ENCODE measurements at regions not wholly inside any gene's neighbourhood (a gene's known extent, or its start where the extent isn't known, plus 50 kb on each side); places are given as distances from the start of the nearest gene placed in this dataset.

DNA sequence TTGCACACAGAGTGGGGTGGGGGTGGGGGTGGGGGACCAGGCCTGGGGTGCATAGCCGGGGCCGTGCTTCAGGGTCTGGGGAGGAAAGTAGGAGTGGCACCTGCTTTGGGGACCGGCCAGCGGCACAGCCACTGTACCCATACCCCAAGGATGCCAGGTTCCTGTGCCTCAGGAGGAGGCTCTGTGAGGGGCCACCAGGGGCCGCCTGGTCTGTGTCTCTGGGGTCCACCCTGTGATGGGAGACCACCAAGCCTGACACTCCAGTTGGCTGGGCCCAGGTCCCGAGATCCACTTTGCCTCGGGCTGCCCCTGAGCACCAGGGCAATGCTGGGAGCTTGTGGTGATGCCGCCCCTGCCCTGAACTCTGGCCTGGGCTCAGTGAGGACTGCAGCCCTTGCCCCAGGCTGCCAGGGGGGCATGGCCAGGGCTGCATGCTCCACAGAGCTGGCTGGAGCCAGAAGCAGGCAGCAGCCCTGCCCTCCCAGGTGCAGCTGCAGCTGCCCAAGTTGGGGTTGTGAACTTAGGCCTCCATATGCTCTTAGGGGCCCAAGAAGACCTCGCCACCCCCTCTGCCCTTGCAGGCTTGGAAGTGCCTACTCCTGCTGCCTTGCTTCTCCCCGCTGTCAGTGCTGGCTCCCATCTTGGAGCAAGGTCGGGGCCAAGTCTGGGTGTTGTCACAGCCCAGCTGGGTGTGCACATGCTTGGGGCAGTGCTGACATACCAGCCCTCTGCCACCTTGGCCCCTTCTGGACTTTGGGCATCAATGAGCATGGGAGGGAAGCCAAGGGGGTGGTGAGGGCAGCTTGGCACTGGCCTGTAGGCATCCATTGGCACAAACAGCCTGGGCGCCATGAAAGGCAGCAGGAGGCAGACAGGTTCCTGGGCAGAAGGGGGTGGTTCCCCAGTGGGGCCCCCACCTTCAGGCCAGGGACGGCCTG, 123.3 kb upstream of the THY1 start:
- H3K4me3 ChIP-seq (ENCODE audit: insufficient read depth, low read length), result no peak overlapping the region
- H3K36me3 ChIP-seq (ENCODE audit: insufficient read depth, low read length), result no peaks in the 10 kb centered on the region
- TF ChIP-seq, protein P1, sequence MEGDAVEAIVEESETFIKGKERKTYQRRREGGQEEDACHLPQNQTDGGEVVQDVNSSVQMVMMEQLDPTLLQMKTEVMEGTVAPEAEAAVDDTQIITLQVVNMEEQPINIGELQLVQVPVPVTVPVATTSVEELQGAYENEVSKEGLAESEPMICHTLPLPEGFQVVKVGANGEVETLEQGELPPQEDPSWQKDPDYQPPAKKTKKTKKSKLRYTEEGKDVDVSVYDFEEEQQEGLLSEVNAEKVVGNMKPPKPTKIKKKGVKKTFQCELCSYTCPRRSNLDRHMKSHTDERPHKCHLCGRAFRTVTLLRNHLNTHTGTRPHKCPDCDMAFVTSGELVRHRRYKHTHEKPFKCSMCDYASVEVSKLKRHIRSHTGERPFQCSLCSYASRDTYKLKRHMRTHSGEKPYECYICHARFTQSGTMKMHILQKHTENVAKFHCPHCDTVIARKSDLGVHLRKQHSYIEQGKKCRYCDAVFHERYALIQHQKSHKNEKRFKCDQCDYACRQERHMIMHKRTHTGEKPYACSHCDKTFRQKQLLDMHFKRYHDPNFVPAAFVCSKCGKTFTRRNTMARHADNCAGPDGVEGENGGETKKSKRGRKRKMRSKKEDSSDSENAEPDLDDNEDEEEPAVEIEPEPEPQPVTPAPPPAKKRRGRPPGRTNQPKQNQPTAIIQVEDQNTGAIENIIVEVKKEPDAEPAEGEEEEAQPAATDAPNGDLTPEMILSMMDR (IDR thresholded peaks at IDR 0.05; ENCODE audit: extremely low read depth, low read depth, low read length), result no peak
- no peaks in the 10 kb centered on the region for H3K9me3 ChIP-seq (ENCODE audit: low read depth, low read length)
- H3K27ac ChIP-seq (ENCODE audit: low read depth, low read length), result no peak overlapping the region
- no peaks in the 10 kb centered on the region for H4K20me1 ChIP-seq (ENCODE audit: insufficient read depth, low read length)
- no peak overlapping the region for H2AFZ ChIP-seq (ENCODE audit: low read length)
- H3K4me1 ChIP-seq (ENCODE audit: insufficient read depth, low read length), result no peaks in the 10 kb centered on the region
- H3K79me2 ChIP-seq (ENCODE audit: insufficient read depth, low read length), result no peaks in the 10 kb centered on the region
- peaks cover 4% of the 10 kb centered on the region for H3K27me3 ChIP-seq (ENCODE audit: insufficient read depth, low read length)
- DNase-seq (ENCODE audit: insufficient read length, low spot score, missing footprints), result no peak
- no peak overlapping the region for H3K4me2 ChIP-seq (ENCODE audit: insufficient read depth, low read length)

DNA sequence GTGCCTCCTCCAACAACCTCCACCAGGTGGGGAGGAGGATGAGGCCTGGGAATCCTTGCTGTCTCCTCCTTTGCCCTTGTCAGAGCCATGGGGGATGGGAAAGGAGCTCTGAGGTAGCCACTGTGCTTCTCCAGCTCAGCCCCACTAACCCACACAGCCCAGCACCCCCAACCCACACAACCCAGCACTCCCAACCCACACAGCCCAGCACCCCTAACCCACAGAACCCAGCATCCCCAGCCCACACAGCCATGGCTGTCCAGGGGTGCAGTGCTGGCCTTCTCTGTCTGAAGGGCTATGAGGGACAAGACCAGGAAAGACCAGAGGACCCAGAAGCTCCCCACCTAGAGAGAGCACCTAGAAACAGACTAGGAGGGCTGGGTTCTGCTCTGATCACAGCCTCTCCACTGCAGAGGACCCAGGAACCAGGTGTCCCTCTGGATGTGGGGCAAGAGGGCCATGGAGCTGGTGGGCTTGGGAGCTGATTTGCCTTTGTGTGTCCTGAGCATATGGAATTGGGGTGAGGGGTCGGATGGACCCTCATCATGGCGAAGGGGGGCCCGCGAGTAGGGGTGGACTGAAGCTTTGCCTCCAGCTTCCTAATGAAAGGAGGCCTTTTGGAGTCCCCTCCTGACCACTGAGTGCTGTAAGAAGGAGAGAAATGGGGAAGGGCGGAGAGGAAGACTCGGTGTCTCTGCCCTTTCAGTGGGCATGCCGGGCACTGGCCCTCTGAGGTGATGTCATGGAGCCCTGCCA, 117.6 kb upstream of the THY1 start:
- H4K20me1 ChIP-seq (ENCODE audit: insufficient read depth, low read length), result no peaks in the 10 kb centered on the region
- H3K79me2 ChIP-seq (ENCODE audit: insufficient read depth, low read length), result no peaks in the 10 kb centered on the region
- TF ChIP-seq, protein P1 (IDR thresholded peaks at IDR 0.05; ENCODE audit: extremely low read depth, low read depth, low read length), result no peak
- H3K4me3 ChIP-seq (ENCODE audit: insufficient read depth, low read length), result no peak overlapping the region
- no peak overlapping the region for H2AFZ ChIP-seq (ENCODE audit: low read length)
- no peak overlapping the region for H3K27ac ChIP-seq (ENCODE audit: low read depth, low read length)
- H3K4me2 ChIP-seq (ENCODE audit: insufficient read depth, low read length), result no peak overlapping the region
- H3K27me3 ChIP-seq (ENCODE audit: insufficient read depth, low read length), result peaks cover 22% of the 10 kb centered on the region
- H3K4me1 ChIP-seq (ENCODE audit: insufficient read depth, low read length), result peaks cover 7% of the 10 kb centered on the region
- no peak for DNase-seq (ENCODE audit: insufficient read length, low spot score, missing footprints)
- no peaks in the 10 kb centered on the region for H3K9me3 ChIP-seq (ENCODE audit: low read depth, low read length)
- no peaks in the 10 kb centered on the region for H3K36me3 ChIP-seq (ENCODE audit: insufficient read depth, low read length)

DNA sequence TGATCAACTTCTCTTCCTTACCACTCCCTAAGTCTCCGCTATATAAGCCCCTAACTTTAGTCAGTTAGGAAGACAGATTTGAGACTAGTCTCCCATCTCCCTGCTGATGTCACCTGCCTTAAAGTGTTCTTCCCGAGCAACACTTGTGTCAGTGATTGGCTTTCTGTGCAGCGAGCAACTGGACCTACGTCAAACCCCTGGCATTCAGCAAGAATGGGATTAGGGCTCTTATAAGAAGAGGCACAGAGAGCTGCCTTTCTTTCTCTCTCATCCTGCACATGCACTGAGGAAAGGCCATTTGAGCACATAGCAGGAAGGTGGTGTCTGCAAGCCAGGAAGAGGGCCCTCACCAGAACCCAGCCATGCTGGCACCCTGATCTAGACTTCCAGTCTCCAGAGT, 116.6 kb upstream of the THY1 start:
- no peak overlapping the region for H3K4me2 ChIP-seq (ENCODE audit: insufficient read depth, low read length)
- H3K9me3 ChIP-seq (ENCODE audit: low read depth, low read length), result no peaks in the 10 kb centered on the region
- no peaks in the 10 kb centered on the region for H3K79me2 ChIP-seq (ENCODE audit: insufficient read depth, low read length)
- H3K27ac ChIP-seq (ENCODE audit: low read depth, low read length), result no peak overlapping the region
- no peak overlapping the region for H3K4me3 ChIP-seq (ENCODE audit: insufficient read depth, low read length)
- no peak overlapping the region for H2AFZ ChIP-seq (ENCODE audit: low read length)
- DNase-seq (ENCODE audit: insufficient read length, low spot score, missing footprints), result peak; percentile 35
- H3K27me3 ChIP-seq (ENCODE audit: insufficient read depth, low read length), result peaks cover 22% of the 10 kb centered on the region
- TF ChIP-seq, protein P1 (IDR thresholded peaks at IDR 0.05; ENCODE audit: extremely low read depth, low read depth, low read length), result no peak
- no peaks in the 10 kb centered on the region for H3K36me3 ChIP-seq (ENCODE audit: insufficient read depth, low read length)
- no peaks in the 10 kb centered on the region for H4K20me1 ChIP-seq (ENCODE audit: insufficient read depth, low read length)
- H3K4me1 ChIP-seq (ENCODE audit: insufficient read depth, low read length), result peaks cover 7% of the 10 kb centered on the region

DNA sequence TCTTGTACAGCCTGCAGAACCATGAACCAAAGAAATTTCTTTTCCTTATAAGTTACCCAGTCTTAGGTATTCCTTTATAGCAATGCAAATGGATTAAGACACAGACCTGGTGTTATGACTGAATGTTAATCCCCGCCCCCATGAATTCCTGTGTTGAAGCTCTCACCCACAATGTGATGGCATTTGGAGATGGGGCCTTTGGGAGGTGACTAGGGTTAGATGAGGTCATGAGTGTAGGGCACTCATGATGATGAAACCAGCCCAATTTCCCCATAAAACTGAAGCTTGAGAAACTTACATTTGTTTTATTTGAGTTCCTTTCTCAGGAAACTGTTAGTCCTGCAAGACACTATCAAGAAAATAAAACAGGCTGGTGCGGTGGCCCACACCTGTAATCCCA, 115.8 kb upstream of the THY1 start:
- TF ChIP-seq, protein P1 (IDR thresholded peaks at IDR 0.05; ENCODE audit: extremely low read depth, low read depth, low read length), result no peak
- Histone ChIP-seq H3K79me2 (ENCODE audit: insufficient read depth, low read length) (no peaks in the 10 kb centered on the region), H3K9me3 (ENCODE audit: low read depth, low read length) (no peaks in the 10 kb centered on the region), H3K4me3 (ENCODE audit: insufficient read depth, low read length) (no peak overlapping the region), H2AFZ (ENCODE audit: low read length) (no peak overlapping the region), H3K27me3 (ENCODE audit: insufficient read depth, low read length) (peaks cover 22% of the 10 kb centered on the region), H3K4me2 (ENCODE audit: insufficient read depth, low read length) (no peak overlapping the region), H3K4me1 (ENCODE audit: insufficient read depth, low read length) (peaks cover 7% of the 10 kb centered on the region), H4K20me1 (ENCODE audit: insufficient read depth, low read length) (no peaks in the 10 kb centered on the region), H3K36me3 (ENCODE audit: insufficient read depth, low read length) (no peaks in the 10 kb centered on the region), H3K27ac (ENCODE audit: low read depth, low read length) (no peak overlapping the region)
- DNase-seq (ENCODE audit: insufficient read length, low spot score, missing footprints), result peak; percentile 45

All from osteoblast (primary cell).